ENCODE measurements at regions not wholly inside any gene's neighbourhood (a gene's known extent, or its start where the extent isn't known, plus 50 kb on each side); places are given as distances from the start of the nearest gene placed in this dataset.

GRCh38 chr13:42394711-42395085, 122.7 kb downstream of the AKAP11 start:
- Histone ChIP-seq H3K4me2 (ENCODE audit: low read length) (no peak overlapping the region), H2AFZ (ENCODE audit: low read depth, low read length) (no peak overlapping the region), H3K9me3 (ENCODE audit: insufficient read depth, low read length) (no peaks in the 10 kb centered on the region), H3K36me3 (replicated peaks; ENCODE audit: low read depth, low read length) (no peaks in the 10 kb centered on the region), H3K9ac (ENCODE audit: low read length) (no peak overlapping the region), H3K79me2 (ENCODE audit: low read length) (no peaks in the 10 kb centered on the region), H3K27me3 (ENCODE audit: low read depth, low read length) (no peaks in the 10 kb centered on the region), H4K20me1 (ENCODE audit: insufficient read depth, low read length) (no peaks in the 10 kb centered on the region), H3K4me1 (ENCODE audit: low read length) (peaks cover 20% of the 10 kb centered on the region; the same call in 1 of the 2 replicates), H3K4me3 (ENCODE audit: low read length) (no peak overlapping the region), H3K27ac (ENCODE audit: low read length) (no peak overlapping the region)
- TF ChIP-seq EZH2phosphoT487 (IDR thresholded peaks at IDR 0.05; ENCODE audit: low read depth) = no peak
- no peak for TF ChIP-seq CTCF (IDR thresholded peaks at IDR 0.05; ENCODE audit: low read depth, low read length)

GRCh38 chr13:42395086-42395821, 123.3 kb downstream of the AKAP11 start:
- H3K4me1 ChIP-seq (ENCODE audit: low read length) = peaks cover 20% of the 10 kb centered on the region; the same call in 1 of the 2 replicates
- H3K9me3 ChIP-seq (ENCODE audit: insufficient read depth, low read length) = no peaks in the 10 kb centered on the region
- H3K4me2 ChIP-seq (ENCODE audit: low read length) = no peak overlapping the region
- no peaks in the 10 kb centered on the region for H3K79me2 ChIP-seq (ENCODE audit: low read length)
- H4K20me1 ChIP-seq (ENCODE audit: insufficient read depth, low read length) = no peaks in the 10 kb centered on the region
- no peak overlapping the region for H2AFZ ChIP-seq (ENCODE audit: low read depth, low read length)
- TF ChIP-seq EZH2phosphoT487 (IDR thresholded peaks at IDR 0.05; ENCODE audit: low read depth) (no peak), CTCF (IDR thresholded peaks at IDR 0.05; ENCODE audit: low read depth, low read length) (no peak)
- H3K9ac ChIP-seq (ENCODE audit: low read length) = no peak overlapping the region
- no peaks in the 10 kb centered on the region for H3K36me3 ChIP-seq (replicated peaks; ENCODE audit: low read depth, low read length)
- H3K27ac ChIP-seq (ENCODE audit: low read length) = no peak overlapping the region
- no peaks in the 10 kb centered on the region for H3K27me3 ChIP-seq (ENCODE audit: low read depth, low read length)
- no peak overlapping the region for H3K4me3 ChIP-seq (ENCODE audit: low read length)

DNA sequence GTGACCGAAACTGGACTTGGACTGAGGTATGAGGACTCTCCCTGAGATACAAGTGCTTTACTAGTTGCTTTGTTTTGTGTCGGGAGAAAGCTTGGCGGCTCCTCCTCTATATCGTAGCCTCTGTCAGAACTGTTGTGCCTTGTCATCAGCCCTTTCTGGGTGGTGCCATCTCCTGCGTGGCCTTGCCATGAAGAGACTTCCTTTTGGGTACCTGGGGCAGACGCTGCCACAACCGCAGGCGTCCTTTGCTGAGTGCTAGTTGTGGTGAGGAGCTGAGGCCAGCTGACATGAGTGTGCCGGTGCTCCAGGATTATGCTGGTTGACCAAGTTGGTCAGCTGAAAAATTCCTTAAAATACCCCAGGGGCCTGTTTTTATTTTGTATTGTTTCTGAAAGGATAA, 124.5 kb downstream of the AKAP11 start:
- Histone ChIP-seq H3K4me1 (ENCODE audit: low read length) (peaks cover 24% of the 10 kb centered on the region), H4K20me1 (ENCODE audit: insufficient read depth, low read length) (no peaks in the 10 kb centered on the region), H3K79me2 (ENCODE audit: low read length) (no peaks in the 10 kb centered on the region), H3K36me3 (replicated peaks; ENCODE audit: low read depth, low read length) (no peaks in the 10 kb centered on the region), H3K27ac (ENCODE audit: low read length) (no peak overlapping the region), H3K9ac (ENCODE audit: low read length) (no peak overlapping the region), H3K4me2 (ENCODE audit: low read length) (no peak overlapping the region), H3K9me3 (ENCODE audit: insufficient read depth, low read length) (no peaks in the 10 kb centered on the region), H3K27me3 (ENCODE audit: low read depth, low read length) (no peaks in the 10 kb centered on the region), H3K4me3 (ENCODE audit: low read length) (no peak overlapping the region), H2AFZ (ENCODE audit: low read depth, low read length) (no peak overlapping the region)
- TF ChIP-seq CTCF (IDR thresholded peaks at IDR 0.05; ENCODE audit: low read depth, low read length) (no peak), EZH2phosphoT487 (IDR thresholded peaks at IDR 0.05; ENCODE audit: low read depth) (no peak)

- Histone ChIP-seq H3K36me3 (replicated peaks; ENCODE audit: low read depth, low read length) (no peaks in the 10 kb centered on the region), H3K27me3 (ENCODE audit: low read depth, low read length) (no peaks in the 10 kb centered on the region), H3K79me2 (ENCODE audit: low read length) (no peaks in the 10 kb centered on the region), H3K27ac (ENCODE audit: low read length) (no peak overlapping the region), H3K9ac (ENCODE audit: low read length) (no peak overlapping the region), H3K4me3 (ENCODE audit: low read length) (no peak overlapping the region), H3K9me3 (ENCODE audit: insufficient read depth, low read length) (no peaks in the 10 kb centered on the region), H3K4me1 (ENCODE audit: low read length) (peaks cover 30% of the 10 kb centered on the region), H3K4me2 (ENCODE audit: low read length) (no peak overlapping the region), H2AFZ (ENCODE audit: low read depth, low read length) (no peak overlapping the region), H4K20me1 (ENCODE audit: insufficient read depth, low read length) (no peaks in the 10 kb centered on the region)
- TF ChIP-seq CTCF (IDR thresholded peaks at IDR 0.05; ENCODE audit: low read depth, low read length) (no peak), EZH2phosphoT487 (IDR thresholded peaks at IDR 0.05; ENCODE audit: low read depth) (no peak)
Measured at GRCh38 chr13:42396901-42397655, 125.1 kb downstream of the AKAP11 start.

Measured in OCI-LY3 (cell line).